ENCODE measurements at regions not wholly inside any gene's neighbourhood (a gene's known extent, or its start where the extent isn't known, plus 50 kb on each side); places are given as distances from the start of the nearest gene placed in this dataset.

GRCh38 chr5:104611135-104611767 lies 1048.7 kb upstream of the NUDT12 start:
- no peak for TF ChIP-seq CTCF (conservative IDR thresholded peaks at IDR 0.05)
- TF ChIP-seq ZFX (IDR thresholded peaks at IDR 0.05) = no peak
